HCT116 (cell line): ENCODE measurements at regions not wholly inside any gene's neighbourhood (a gene's known extent, or its start where the extent isn't known, plus 50 kb on each side); places are given as distances from the start of the nearest gene placed in this dataset.
A peak's percentile ranks its signal among the peaks of the same experiment; 100 is the strongest.

Experiments used
- ATAC-seq: fragments of 200-7000 bp; cut with Tn5 transposase; 2 replicates; pipeline ENCODE4 v1.9.1; 2020; ENCODE audit warnings: mild to moderate bottlenecking, moderate library complexity
- BruUV-seq: library from RNA; stranded (reverse); fragments of 400-500 nt; replicated peaks from 2 replicates; lab custom pipeline; 2021; lab: Mats Ljungman, UMichigan
- CTCF ChIA-PET: fragments of 300-600 bp; sonication (Branson Sonifier 250); formaldehyde crosslinking; loops from one replicate; lab custom pipeline; 2021; ENCODE audit warnings: antibody characterized with exemption; lab: Charles Lee
- POLR2A ChIA-PET: fragments of 300-600, 350-600 bp; sonication (Branson Sonifier 250); formaldehyde crosslinking; loops from one replicate; lab custom pipeline; 2021; ENCODE audit warnings: antibody characterized with exemption; lab: Charles Lee
- RAD21 ChIA-PET, 2 experiments: fragments of 300-600 bp; sonication (Branson Sonifier 250); formaldehyde crosslinking; loops; one replicate each; lab custom pipeline; 2023; ENCODE audit warnings: low total read pairs in 2 of 2; ENCODE audit not compliant: uncharacterized antibody in 2 of 2, unreplicated experiment in 2 of 2, low non-redundant PET in 1 of 2; lab: Charles Lee
- DNase-seq: peaks from one replicate; pipeline ENCODE4 v3.0.0-alpha.2; 2010; ENCODE audit warnings: low read depth, low spot score
- H2AFZ ChIP-seq: fragments of 200-600 bp; shearing (Covaris generic), sonication (generic); 2 replicates; pipeline ENCODE4 v1.6.1; 2017; ENCODE audit warnings: low read depth, mixed run types, mixed read lengths, antibody characterized with exemption, low read length; ENCODE audit not compliant: poor library complexity, severe bottlenecking
- H3K27ac ChIP-seq: 2 replicates; pipeline ENCODE4 v1.5.1; 2012; ENCODE audit warnings: low read depth, low read length
- H3K27me3 ChIP-seq: fragments of 200-600 bp; sonication (generic); 2 replicates; pipeline ENCODE4 v1.6.1; 2016; ENCODE audit warnings: mixed run types, low read length, mixed read lengths; ENCODE audit not compliant: insufficient read depth
- H3K36me3 ChIP-seq, 2 experiments: fragments of 200-500 bp in 1 of 2; fragments of 200-600 bp in 1 of 2; sonication (Bioruptor generic) in 1 of 2; sonication (generic) in 1 of 2; 2 replicates each; pipeline versions ENCODE4 v1.5.1 to v1.6.1; 2014 to 2016; ENCODE audit warnings: low read length in 2 of 2, inconsistent platforms in 1 of 2, mixed read lengths in 1 of 2, mixed run types in 1 of 2; ENCODE audit not compliant: insufficient read depth in 2 of 2, control insufficient read depth in 1 of 2
- H3K4me1 ChIP-seq, 2 experiments: fragments of 200-600 bp in 1 of 2; sonication (generic) in 1 of 2; 2 replicates each; pipeline versions ENCODE4 v1.5.1 to v1.6.1; 2012 to 2017; ENCODE audit warnings: low read length in 2 of 2, inconsistent platforms in 1 of 2, mild to moderate bottlenecking in 1 of 2, mixed read lengths in 1 of 2, mixed run types in 1 of 2, moderate library complexity in 1 of 2; ENCODE audit not compliant: insufficient read depth in 2 of 2, control insufficient read depth in 1 of 2
- H3K4me2 ChIP-seq: fragments of 200-600 bp; sonication (generic); 2 replicates; pipeline ENCODE4 v1.6.1; 2017; ENCODE audit warnings: mixed run types, low read length, mixed read lengths
- H3K4me3 ChIP-seq, 2 experiments: fragments of 200-600 bp in 1 of 2; sonication (generic) in 1 of 2; replicated peaks in 1 of 2; 2 replicates each; pipeline ENCODE4 v1.5.1; 2011 to 2016; ENCODE audit warnings: low read length in 2 of 2, control low read depth in 1 of 2, low read depth in 1 of 2, mild to moderate bottlenecking in 1 of 2, mixed read lengths in 1 of 2, mixed run types in 1 of 2
- H3K79me2 ChIP-seq: fragments of 200-600 bp; sonication (generic); 2 replicates; pipeline ENCODE4 v1.6.1; 2017; ENCODE audit warnings: mild to moderate bottlenecking, mixed run types, low read length, moderate library complexity, mixed read lengths; ENCODE audit not compliant: insufficient read depth
- H3K9ac ChIP-seq: fragments of 200-600 bp; sonication (generic); 2 replicates; pipeline ENCODE4 v1.6.1; 2016; ENCODE audit warnings: low read length, mixed read lengths
- H3K9me2 ChIP-seq: fragments of 200-600 bp; sonication (generic), shearing (Covaris generic); 2 replicates; pipeline ENCODE4 v1.6.1; 2017; ENCODE audit warnings: mixed run types, mild to moderate bottlenecking, moderate library complexity; ENCODE audit not compliant: insufficient read depth
- H3K9me3 ChIP-seq, 2 experiments: fragments of 200-500 bp in 1 of 2; fragments of 200-600 bp in 1 of 2; sonication (Bioruptor generic) in 1 of 2; sonication (generic) in 1 of 2; 2 replicates each; pipeline ENCODE4 v1.6.1; 2014 to 2017; ENCODE audit warnings: low read length in 2 of 2, mixed read lengths in 2 of 2, inconsistent platforms in 1 of 2, low read depth in 1 of 2, mild to moderate bottlenecking in 1 of 2, mixed run types in 1 of 2, moderate library complexity in 1 of 2; ENCODE audit not compliant: control insufficient read depth in 1 of 2, insufficient read depth in 1 of 2
- H4K20me1 ChIP-seq: fragments of 200-600 bp; sonication (generic), shearing (Covaris generic); 2 replicates; pipeline ENCODE4 v1.6.1; 2017; ENCODE audit warnings: mixed run types, mild to moderate bottlenecking, moderate library complexity; ENCODE audit not compliant: insufficient read depth
- CBX3 ChIP-seq: IDR thresholded peaks from 2 replicates; pipeline ENCODE4 v1.6.1; 2012; ENCODE audit warnings: low read depth
- CEBPB ChIP-seq: IDR thresholded peaks from 2 replicates; pipeline ENCODE4 v1.6.1; 2012; ENCODE audit warnings: low read depth
- EGR1 ChIP-seq: IDR thresholded peaks from 2 replicates; pipeline ENCODE4 v1.6.1; 2012; ENCODE audit warnings: low read depth
- EZH2 ChIP-seq: fragments of 200-600 bp; sonication (generic); IDR thresholded peaks from 2 replicates; pipeline ENCODE4 v1.6.1; 2017; ENCODE audit warnings: antibody characterized with exemption, mixed run types
- EZH2phosphoT487 ChIP-seq: fragments of 200-600 bp; IDR thresholded peaks from 2 replicates; pipeline ENCODE4 v1.6.1; 2018; ENCODE audit warnings: antibody characterized with exemption, borderline replicate concordance
- POLR2A ChIP-seq: IDR thresholded peaks from 2 replicates; pipeline ENCODE4 v1.7.0; 2011; ENCODE audit warnings: borderline replicate concordance; ENCODE audit not compliant: insufficient read depth, insufficient read length; ENCODE audit errors: extremely low read depth
- POLR2AphosphoS5 ChIP-seq: IDR thresholded peaks from 2 replicates; pipeline ENCODE4 v1.6.1; 2011; ENCODE audit warnings: mild to moderate bottlenecking, low read depth, low read length, moderate library complexity
- RAD21 ChIP-seq: IDR thresholded peaks from 2 replicates; pipeline ENCODE4 v1.6.1; 2012; ENCODE audit warnings: low read depth, mild to moderate bottlenecking
- SIN3A ChIP-seq: IDR thresholded peaks from 2 replicates; pipeline ENCODE4 v1.6.1; 2012; ENCODE audit warnings: low read depth
- SP1 ChIP-seq: IDR thresholded peaks from 2 replicates; pipeline ENCODE4 v1.6.1; 2012; ENCODE audit warnings: low read depth
- SRF ChIP-seq: IDR thresholded peaks from 2 replicates; pipeline ENCODE4 v1.6.1; 2012; ENCODE audit warnings: low read depth
- TCF7L2 ChIP-seq: IDR thresholded peaks from 2 replicates; pipeline ENCODE4 v1.7.0; 2011; ENCODE audit warnings: borderline replicate concordance, inconsistent platforms; ENCODE audit not compliant: insufficient read depth, insufficient read length; ENCODE audit errors: extremely low read depth
- YY1 ChIP-seq: IDR thresholded peaks from 2 replicates; pipeline ENCODE4 v1.6.1; 2011; ENCODE audit warnings: low read length, low read depth, moderate library complexity, mild to moderate bottlenecking; ENCODE audit not compliant: insufficient replicate concordance; ENCODE audit errors: extremely low read depth
- ZNF274 ChIP-seq: fragments of 200-500 bp; sonication (Bioruptor generic); IDR thresholded peaks from 2 replicates; pipeline ENCODE4 v1.6.1; 2014; ENCODE audit warnings: mild to moderate bottlenecking, low read depth, low read length, inconsistent platforms
- intact Hi-C: fragments of 100-400 bp; cut with micrococcal nuclease; formaldehyde crosslinking; loops from 2 replicates; pipeline ENCODE4 v1.10.0; 2022
- TF ChIP-seq, protein P1 (sequence below): IDR thresholded peaks from 2 replicates; pipeline ENCODE4 v1.6.1; 2011; ENCODE audit warnings: mild to moderate bottlenecking, low read length, moderate library complexity; ENCODE audit not compliant: insufficient replicate concordance; ENCODE audit errors: extremely low read depth
- TF ChIP-seq, protein P2 (sequence below): IDR thresholded peaks from 2 replicates; pipeline ENCODE4 v1.6.1; 2012; ENCODE audit warnings: low read depth

DNA sequence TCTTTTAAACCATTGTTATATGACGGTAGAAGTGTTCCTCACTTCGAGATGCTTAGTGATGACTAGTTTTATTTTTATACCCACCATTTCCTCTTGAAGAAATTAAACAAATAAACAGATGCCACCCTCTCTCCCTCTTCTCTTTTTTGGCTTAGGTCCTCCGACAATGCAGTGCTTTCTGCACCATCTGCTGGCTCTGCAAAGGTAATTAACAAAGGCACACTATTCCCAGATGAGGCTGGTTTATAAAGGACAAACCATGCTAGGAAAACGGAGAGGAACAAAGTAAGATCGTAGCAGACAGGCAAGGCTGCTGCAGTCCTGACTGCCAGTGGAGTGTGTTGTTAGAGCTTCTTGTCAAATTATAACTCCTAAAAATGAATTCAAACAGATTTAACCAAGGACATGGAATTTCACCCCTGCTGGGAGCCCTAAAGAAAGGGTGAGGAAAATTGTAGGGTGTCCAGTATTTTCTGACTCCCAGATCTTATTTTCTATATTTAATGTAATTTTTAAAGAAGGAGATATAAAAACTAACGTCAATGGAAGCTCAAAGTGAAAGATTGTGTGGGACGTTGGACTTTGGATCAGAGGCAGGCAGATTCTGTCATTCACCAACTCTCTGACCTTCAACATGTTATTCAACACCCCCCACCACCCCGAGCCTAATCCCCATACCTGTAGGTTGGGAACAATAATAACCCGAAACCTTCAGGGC lies 142.1 kb downstream of the CPEB2 start:
- no peak overlapping the region for H2AFZ ChIP-seq
- no peak overlapping the region for H3K4me2 ChIP-seq
- no peak overlapping the region for H3K4me3 ChIP-seq
- no peak for ATAC-seq
- peaks cover 5 to 6% of the 10 kb centered on the region in 2 experiments for H3K4me1 ChIP-seq
- H4K20me1 ChIP-seq: no peaks in the 10 kb centered on the region
- TF ChIP-seq POLR2AphosphoS5 (no peak), RAD21 (peak; percentile 14; the same call in 1 of the 2 replicates), EGR1 (no peak), CBX3 (no peak), SIN3A (no peak), YY1 (no peak), ZNF274 (no peak), SP1 (no peak)
- no peaks in the 10 kb centered on the region for H3K9me3 ChIP-seq
- H3K9me2 ChIP-seq: no peaks in the 10 kb centered on the region
- no peak overlapping the region for H3K27ac ChIP-seq
- ChIA-PET CTCF (no interaction called here), RAD21 (no interaction called here), POLR2A (no interaction called here)
- no peaks in the 10 kb centered on the region for H3K27me3 ChIP-seq
- H3K9ac ChIP-seq: no peak overlapping the region
- H3K79me2 ChIP-seq: no peaks in the 10 kb centered on the region
- no peaks in the 10 kb centered on the region for H3K36me3 ChIP-seq
- no TSS peak for BruUV-seq
- intact Hi-C loops: no loop called here
- no peak for DNase-seq

DNA sequence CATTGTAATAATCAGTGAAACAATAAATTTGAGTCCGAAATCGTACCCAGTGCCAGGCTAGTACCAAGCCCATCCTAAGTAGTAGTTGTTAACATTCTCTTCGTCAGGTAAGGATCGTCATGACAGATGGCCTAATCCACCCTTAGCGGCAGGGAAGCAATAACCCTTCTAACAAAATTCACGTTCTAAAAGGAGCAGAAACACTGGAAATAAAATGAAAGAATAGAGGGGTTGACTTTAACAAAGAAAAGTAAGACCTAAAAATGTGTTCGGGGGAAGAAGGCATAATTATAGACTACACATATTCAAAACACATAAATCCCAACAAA lies 142.7 kb downstream of the CPEB2 start:
- intact Hi-C loops: no loop called here
- Histone ChIP-seq H3K27ac (no peak overlapping the region), H4K20me1 (no peaks in the 10 kb centered on the region), H3K4me2 (no peak overlapping the region), H3K36me3 (no peaks in the 10 kb centered on the region), H3K27me3 (no peaks in the 10 kb centered on the region), H3K9ac (no peak overlapping the region), H3K4me1 (peaks cover 9 to 11% of the 10 kb centered on the region in 2 experiments), H2AFZ (no peak overlapping the region), H3K4me3 (no peak overlapping the region), H3K9me3 (no peaks in the 10 kb centered on the region), H3K79me2 (no peaks in the 10 kb centered on the region), H3K9me2 (no peaks in the 10 kb centered on the region)
- CTCF ChIA-PET: no interaction called here
- no TSS peak for BruUV-seq
- POLR2A ChIA-PET: no interaction called here
- DNase-seq (no peak), ATAC-seq (no peak)
- RAD21 ChIA-PET: no interaction called here
- TF ChIP-seq, protein P1, sequence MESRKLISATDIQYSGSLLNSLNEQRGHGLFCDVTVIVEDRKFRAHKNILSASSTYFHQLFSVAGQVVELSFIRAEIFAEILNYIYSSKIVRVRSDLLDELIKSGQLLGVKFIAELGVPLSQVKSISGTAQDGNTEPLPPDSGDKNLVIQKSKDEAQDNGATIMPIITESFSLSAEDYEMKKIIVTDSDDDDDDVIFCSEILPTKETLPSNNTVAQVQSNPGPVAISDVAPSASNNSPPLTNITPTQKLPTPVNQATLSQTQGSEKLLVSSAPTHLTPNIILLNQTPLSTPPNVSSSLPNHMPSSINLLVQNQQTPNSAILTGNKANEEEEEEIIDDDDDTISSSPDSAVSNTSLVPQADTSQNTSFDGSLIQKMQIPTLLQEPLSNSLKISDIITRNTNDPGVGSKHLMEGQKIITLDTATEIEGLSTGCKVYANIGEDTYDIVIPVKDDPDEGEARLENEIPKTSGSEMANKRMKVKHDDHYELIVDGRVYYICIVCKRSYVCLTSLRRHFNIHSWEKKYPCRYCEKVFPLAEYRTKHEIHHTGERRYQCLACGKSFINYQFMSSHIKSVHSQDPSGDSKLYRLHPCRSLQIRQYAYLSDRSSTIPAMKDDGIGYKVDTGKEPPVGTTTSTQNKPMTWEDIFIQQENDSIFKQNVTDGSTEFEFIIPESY: no peak
- TF ChIP-seq TCF7L2: no peak
- no peak for TF ChIP-seq ZNF274
- no peak for TF ChIP-seq CEBPB
- TF ChIP-seq, protein P2, sequence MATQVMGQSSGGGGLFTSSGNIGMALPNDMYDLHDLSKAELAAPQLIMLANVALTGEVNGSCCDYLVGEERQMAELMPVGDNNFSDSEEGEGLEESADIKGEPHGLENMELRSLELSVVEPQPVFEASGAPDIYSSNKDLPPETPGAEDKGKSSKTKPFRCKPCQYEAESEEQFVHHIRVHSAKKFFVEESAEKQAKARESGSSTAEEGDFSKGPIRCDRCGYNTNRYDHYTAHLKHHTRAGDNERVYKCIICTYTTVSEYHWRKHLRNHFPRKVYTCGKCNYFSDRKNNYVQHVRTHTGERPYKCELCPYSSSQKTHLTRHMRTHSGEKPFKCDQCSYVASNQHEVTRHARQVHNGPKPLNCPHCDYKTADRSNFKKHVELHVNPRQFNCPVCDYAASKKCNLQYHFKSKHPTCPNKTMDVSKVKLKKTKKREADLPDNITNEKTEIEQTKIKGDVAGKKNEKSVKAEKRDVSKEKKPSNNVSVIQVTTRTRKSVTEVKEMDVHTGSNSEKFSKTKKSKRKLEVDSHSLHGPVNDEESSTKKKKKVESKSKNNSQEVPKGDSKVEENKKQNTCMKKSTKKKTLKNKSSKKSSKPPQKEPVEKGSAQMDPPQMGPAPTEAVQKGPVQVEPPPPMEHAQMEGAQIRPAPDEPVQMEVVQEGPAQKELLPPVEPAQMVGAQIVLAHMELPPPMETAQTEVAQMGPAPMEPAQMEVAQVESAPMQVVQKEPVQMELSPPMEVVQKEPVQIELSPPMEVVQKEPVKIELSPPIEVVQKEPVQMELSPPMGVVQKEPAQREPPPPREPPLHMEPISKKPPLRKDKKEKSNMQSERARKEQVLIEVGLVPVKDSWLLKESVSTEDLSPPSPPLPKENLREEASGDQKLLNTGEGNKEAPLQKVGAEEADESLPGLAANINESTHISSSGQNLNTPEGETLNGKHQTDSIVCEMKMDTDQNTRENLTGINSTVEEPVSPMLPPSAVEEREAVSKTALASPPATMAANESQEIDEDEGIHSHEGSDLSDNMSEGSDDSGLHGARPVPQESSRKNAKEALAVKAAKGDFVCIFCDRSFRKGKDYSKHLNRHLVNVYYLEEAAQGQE: no peak
- TF ChIP-seq POLR2A: no peak
- no peak for TF ChIP-seq YY1
- no peak for TF ChIP-seq SRF
- TF ChIP-seq EZH2: no peak
- TF ChIP-seq RAD21: no peak
- TF ChIP-seq EZH2phosphoT487: no peak
